ENCODE measurements at regions not wholly inside any gene's neighbourhood (a gene's known extent, or its start where the extent isn't known, plus 50 kb on each side); places are given as distances from the start of the nearest gene placed in this dataset.

GRCh38 chr4:160745126-160745525 lies 1418.7 kb downstream of the FSTL5 start (continued):
- TF ChIP-seq HMGXB4 (CRISPR knock-in tag; IDR thresholded peaks at IDR 0.05; ENCODE audit: borderline replicate concordance in 1 of 2, low read depth in 1 of 2) = no peak
- TF ChIP-seq FOSL2 (CRISPR knock-in tag; IDR thresholded peaks at IDR 0.05) = no peak
- TF ChIP-seq ZNF333 (CRISPR knock-in tag; IDR thresholded peaks at IDR 0.05; ENCODE audit: borderline replicate concordance) = no peak
- TF ChIP-seq ZNF142 (CRISPR knock-in tag; IDR thresholded peaks at IDR 0.05) = no peak
- no peak for TF ChIP-seq PAXIP1 (CRISPR knock-in tag; conservative IDR thresholded peaks at IDR 0.05)
- TF ChIP-seq THAP8 (CRISPR knock-in tag; IDR thresholded peaks at IDR 0.05; ENCODE audit: borderline replicate concordance) = no peak
- TF ChIP-seq RORA (CRISPR knock-in tag; IDR thresholded peaks at IDR 0.05) = no peak
- TF ChIP-seq RXRA (CRISPR knock-in tag; IDR thresholded peaks at IDR 0.05) = no peak
- no peak for TF ChIP-seq ZNF800 (CRISPR knock-in tag; IDR thresholded peaks at IDR 0.05)
- TF ChIP-seq NAIF1 (CRISPR knock-in tag; IDR thresholded peaks at IDR 0.05; ENCODE audit: borderline replicate concordance) = no peak
